GM19372 (cell line): ENCODE measurements at regions not wholly inside any gene's neighbourhood (a gene's known extent, or its start where the extent isn't known, plus 50 kb on each side); places are given as distances from the start of the nearest gene placed in this dataset.
"Not testable (repeated sequence)": the region's sequence is repeated elsewhere in the genome, so short reads cannot be mapped to it uniquely, and the experiment has no call there.

Experiments used
- ATAC-seq: cut with Tn5 transposase; IDR thresholded peaks from one replicate; pipeline ENCODE4 v1.9.1; 2021; ENCODE audit warnings: mild to moderate bottlenecking, low read depth, moderate library complexity; ENCODE audit not compliant: unreplicated experiment

- ATAC-seq: not testable (repeated sequence)
These were observed 274.0 kb downstream of the FAM43A start for GRCh38 chr3:194959666-194960065.

GRCh38 chr3:194960446-194961032 is 274.9 kb downstream of the FAM43A start:
- ATAC-seq: no peak

GRCh38 chr3:194961149-194961548 is 275.5 kb downstream of the FAM43A start:
- no peak for ATAC-seq

GRCh38 chr3:194961571-194961970 is 275.9 kb downstream of the FAM43A start:
- ATAC-seq: no peak

- no peak for ATAC-seq
These were observed 276.4 kb downstream of the FAM43A start for GRCh38 chr3:194962056-194962455.

GRCh38 chr3:194964809-194965208 is 279.1 kb downstream of the FAM43A start:
- no peak for ATAC-seq

GRCh38 chr3:194967151-194968117 is 281.8 kb downstream of the FAM43A start:
- ATAC-seq: no peak

- ATAC-seq: no peak
These were observed 284.4 kb downstream of the FAM43A start for GRCh38 chr3:194970066-194970465.

GRCh38 chr3:194971009-194971408 is 285.3 kb downstream of the FAM43A start:
- no peak for ATAC-seq

- ATAC-seq: no peak
These were observed 286.3 kb downstream of the FAM43A start for GRCh38 chr3:194971965-194972364.

GRCh38 chr3:194972641-194973040 is 287.0 kb downstream of the FAM43A start:
- no peak for ATAC-seq

GRCh38 chr3:194973366-194974000 is 287.8 kb downstream of the FAM43A start:
- no peak for ATAC-seq

- no peak for ATAC-seq
These were observed 288.9 kb downstream of the FAM43A start for GRCh38 chr3:194974468-194975135.

- ATAC-seq: no peak
These were observed 290.4 kb downstream of the FAM43A start for GRCh38 chr3:194976049-194976451.

- ATAC-seq: no peak
These were observed 291.2 kb downstream of the FAM43A start for GRCh38 chr3:194976874-194977273.

- ATAC-seq: no peak
These were observed 291.7 kb downstream of the FAM43A start for GRCh38 chr3:194977356-194977755.

GRCh38 chr3:194979173-194979572 is 291.8 kb downstream of the XXYLT1 start:
- no peak for ATAC-seq

- no peak for ATAC-seq
These were observed 288.5 kb downstream of the XXYLT1 start for GRCh38 chr3:194982472-194982871.

GRCh38 chr3:194983121-194983520 is 287.8 kb downstream of the XXYLT1 start:
- no peak for ATAC-seq

- ATAC-seq: no peak
These were observed 287.3 kb downstream of the XXYLT1 start for GRCh38 chr3:194983620-194984019.

- ATAC-seq: no peak
These were observed 286.9 kb downstream of the XXYLT1 start for GRCh38 chr3:194984066-194984465.
